Peyer's patch (tissue), 4 donors: ENCODE measurements at regions not wholly inside any gene's neighbourhood (a gene's known extent, or its start where the extent isn't known, plus 50 kb on each side); places are given as distances from the start of the nearest gene placed in this dataset.
"Not testable (repeated sequence)": the region's sequence is repeated elsewhere in the genome, so short reads cannot be mapped to it uniquely, and the experiment has no call there.

Experiments used
- DNase-seq, 3 donors: peaks; one replicate each; pipeline ENCODE4 v3.0.0-alpha.2; 2017 to 2019
- H3K27ac ChIP-seq, 4 donors: fragments of 200-600 bp; sonication (generic); one replicate each; pipeline ENCODE4 v1.5.1; 2016 to 2019
- H3K27me3 ChIP-seq, 2 donors: fragments of 200-600 bp; sonication (generic); one replicate each; pipeline ENCODE4 v1.5.1; 2019
- H3K36me3 ChIP-seq, 3 donors: fragments of 200-600 bp; sonication (generic); one replicate each; pipeline ENCODE4 v1.5.1; 2016 to 2019
- H3K4me1 ChIP-seq, 4 donors: fragments of 200-600 bp; sonication (generic); one replicate each; pipeline ENCODE4 v1.5.1; 2016 to 2019
- H3K4me3 ChIP-seq, 4 donors: fragments of 200-600 bp; sonication (generic); 1 replicate in 3 of 4; 2 replicates in 1 of 4; pipeline ENCODE4 v1.5.1; 2016 to 2019; ENCODE audit warnings: mild to moderate bottlenecking in 1 of 4
- H3K9me3 ChIP-seq, 4 donors: fragments of 200-600 bp; sonication (generic); one replicate each; pipeline ENCODE4 v1.5.1; 2016 to 2019; ENCODE audit warnings: mild to moderate bottlenecking in 1 of 4
- POLR2A ChIP-seq, 2 donors: fragments of 450-650 bp; IDR thresholded peaks; one replicate each; pipeline ENCODE4 v1.5.1; 2017; ENCODE audit warnings: antibody characterized with exemption in 2 of 2, mild to moderate bottlenecking in 2 of 2, moderate library complexity in 2 of 2
- TF ChIP-seq, protein P1 (sequence below), 6 experiments: fragments of 450-650 bp in 4 of 6; fragments of 200-600 bp in 2 of 6; sonication (generic) in 1 of 6; IDR thresholded peaks; one replicate each; pipeline ENCODE4 v1.5.1; 2017 to 2019; ENCODE audit warnings: antibody characterized with exemption in 6 of 6, mild to moderate bottlenecking in 3 of 6, moderate library complexity in 1 of 6

DNA sequence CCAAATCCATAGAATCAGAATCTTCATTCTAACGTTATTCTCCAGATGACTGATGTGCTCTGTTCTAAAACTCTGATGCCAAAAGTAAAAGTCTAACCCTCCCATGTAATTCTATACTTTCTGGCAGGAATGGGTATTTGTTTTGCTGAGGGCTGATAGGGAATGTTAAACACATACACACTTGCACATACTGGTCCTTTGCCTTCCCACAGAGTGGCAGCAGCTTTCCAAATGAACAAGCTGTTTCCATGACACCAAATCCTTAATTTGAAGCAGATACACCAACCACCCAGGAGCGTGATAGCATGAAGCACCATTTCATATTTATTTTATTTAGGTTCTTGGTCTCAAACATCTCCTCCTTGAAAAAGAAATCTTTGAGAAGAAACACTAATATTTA, 155.5 kb upstream of the PRDX4 start:
- no peak overlapping the region for H3K27ac ChIP-seq
- H3K36me3 ChIP-seq: no peaks in the 10 kb centered on the region
- H3K4me1 ChIP-seq: no peaks in the 10 kb centered on the region
- H3K9me3 ChIP-seq: no peaks in the 10 kb centered on the region
- H3K4me3 ChIP-seq: no peak overlapping the region
- TF ChIP-seq, protein P1, sequence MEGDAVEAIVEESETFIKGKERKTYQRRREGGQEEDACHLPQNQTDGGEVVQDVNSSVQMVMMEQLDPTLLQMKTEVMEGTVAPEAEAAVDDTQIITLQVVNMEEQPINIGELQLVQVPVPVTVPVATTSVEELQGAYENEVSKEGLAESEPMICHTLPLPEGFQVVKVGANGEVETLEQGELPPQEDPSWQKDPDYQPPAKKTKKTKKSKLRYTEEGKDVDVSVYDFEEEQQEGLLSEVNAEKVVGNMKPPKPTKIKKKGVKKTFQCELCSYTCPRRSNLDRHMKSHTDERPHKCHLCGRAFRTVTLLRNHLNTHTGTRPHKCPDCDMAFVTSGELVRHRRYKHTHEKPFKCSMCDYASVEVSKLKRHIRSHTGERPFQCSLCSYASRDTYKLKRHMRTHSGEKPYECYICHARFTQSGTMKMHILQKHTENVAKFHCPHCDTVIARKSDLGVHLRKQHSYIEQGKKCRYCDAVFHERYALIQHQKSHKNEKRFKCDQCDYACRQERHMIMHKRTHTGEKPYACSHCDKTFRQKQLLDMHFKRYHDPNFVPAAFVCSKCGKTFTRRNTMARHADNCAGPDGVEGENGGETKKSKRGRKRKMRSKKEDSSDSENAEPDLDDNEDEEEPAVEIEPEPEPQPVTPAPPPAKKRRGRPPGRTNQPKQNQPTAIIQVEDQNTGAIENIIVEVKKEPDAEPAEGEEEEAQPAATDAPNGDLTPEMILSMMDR (IDR thresholded peaks at IDR 0.05): no peak
- TF ChIP-seq POLR2A (IDR thresholded peaks at IDR 0.05): no peak
- H3K27me3 ChIP-seq: no peaks in the 10 kb centered on the region
- no peak for DNase-seq

DNA sequence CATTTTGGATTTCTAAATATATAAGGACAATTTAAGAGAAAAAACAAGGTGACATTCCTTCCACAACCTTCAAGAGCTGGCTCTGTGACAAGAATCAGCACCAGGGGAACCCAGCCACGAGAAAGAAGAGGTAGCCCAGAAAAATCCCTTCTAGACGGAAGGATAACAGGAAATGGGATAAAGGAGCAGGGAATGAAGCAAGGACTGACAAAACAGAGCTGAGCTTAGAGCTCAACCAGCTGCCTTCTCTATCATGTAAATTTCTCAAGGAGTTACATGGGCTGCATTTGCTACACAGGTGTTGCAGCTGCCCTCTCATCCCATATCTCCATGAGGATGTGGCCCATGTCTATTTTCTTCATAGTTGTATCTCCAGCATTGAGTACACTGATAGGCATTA, 154.2 kb upstream of the PRDX4 start:
- TF ChIP-seq, protein P1 (IDR thresholded peaks at IDR 0.05): no peak
- no peak for TF ChIP-seq POLR2A (IDR thresholded peaks at IDR 0.05)
- DNase-seq: no peak
- H3K4me1 ChIP-seq: no peaks in the 10 kb centered on the region

DNA sequence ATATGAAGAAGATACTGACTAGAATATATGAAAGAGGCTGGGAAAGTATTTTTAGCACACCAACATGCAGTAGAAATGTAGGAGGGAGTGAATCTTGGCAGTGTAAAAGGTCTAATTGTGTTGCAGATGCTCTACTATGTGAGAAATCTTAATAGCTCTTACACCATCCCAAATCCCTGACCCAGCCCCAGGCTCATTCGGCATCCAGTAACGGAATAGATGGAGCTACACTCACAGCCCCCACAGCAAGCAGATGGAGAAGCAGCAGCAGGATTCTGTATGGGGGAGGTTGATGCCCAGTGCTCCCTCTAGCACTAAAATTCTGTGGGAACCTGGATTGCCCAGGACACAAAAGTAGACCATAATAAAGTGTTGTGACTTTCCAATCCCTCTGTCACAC, 153.2 kb upstream of the PRDX4 start:
- no peak for DNase-seq
- no peak overlapping the region for H3K27ac ChIP-seq
- H3K36me3 ChIP-seq: no peaks in the 10 kb centered on the region
- H3K9me3 ChIP-seq: no peaks in the 10 kb centered on the region
- H3K4me3 ChIP-seq: no peak overlapping the region
- no peak for TF ChIP-seq POLR2A (IDR thresholded peaks at IDR 0.05)
- TF ChIP-seq, protein P1 (IDR thresholded peaks at IDR 0.05): no peak
- no peaks in the 10 kb centered on the region for H3K4me1 ChIP-seq
- no peaks in the 10 kb centered on the region for H3K27me3 ChIP-seq

More for the DNA sequence above, 154.2 kb upstream of the PRDX4 start:
- no peak overlapping the region for H3K4me3 ChIP-seq
- H3K27ac ChIP-seq: no peak overlapping the region
- no peaks in the 10 kb centered on the region for H3K9me3 ChIP-seq
- no peaks in the 10 kb centered on the region for H3K27me3 ChIP-seq
- H3K36me3 ChIP-seq: no peaks in the 10 kb centered on the region

DNA sequence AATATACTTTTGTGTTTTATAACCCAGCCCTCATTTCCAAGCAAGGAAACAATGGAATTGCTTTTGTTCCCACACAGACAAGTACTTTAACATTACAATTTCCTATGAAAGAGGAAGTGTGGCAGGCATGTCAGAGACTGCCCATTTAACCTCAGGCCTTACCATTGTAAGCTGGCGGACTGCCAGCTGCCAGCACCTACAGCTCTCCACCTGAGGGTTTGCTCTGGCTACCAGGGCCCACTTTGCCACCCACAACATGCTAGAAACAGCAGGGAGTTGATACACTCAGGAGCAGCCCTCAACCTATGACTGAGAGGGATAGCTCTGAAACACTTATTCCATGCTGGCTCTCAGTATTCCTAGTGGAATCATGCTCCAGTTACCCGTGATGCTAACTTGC, 152.3 kb upstream of the PRDX4 start:
- Histone ChIP-seq H3K4me1 (no peaks in the 10 kb centered on the region), H3K27me3 (no peaks in the 10 kb centered on the region), H3K27ac (no peak overlapping the region), H3K4me3 (no peak overlapping the region), H3K36me3 (no peaks in the 10 kb centered on the region), H3K9me3 (no peaks in the 10 kb centered on the region)
- DNase-seq: no peak
- no peak for TF ChIP-seq POLR2A (IDR thresholded peaks at IDR 0.05)
- TF ChIP-seq, protein P1 (IDR thresholded peaks at IDR 0.05): no peak

DNA sequence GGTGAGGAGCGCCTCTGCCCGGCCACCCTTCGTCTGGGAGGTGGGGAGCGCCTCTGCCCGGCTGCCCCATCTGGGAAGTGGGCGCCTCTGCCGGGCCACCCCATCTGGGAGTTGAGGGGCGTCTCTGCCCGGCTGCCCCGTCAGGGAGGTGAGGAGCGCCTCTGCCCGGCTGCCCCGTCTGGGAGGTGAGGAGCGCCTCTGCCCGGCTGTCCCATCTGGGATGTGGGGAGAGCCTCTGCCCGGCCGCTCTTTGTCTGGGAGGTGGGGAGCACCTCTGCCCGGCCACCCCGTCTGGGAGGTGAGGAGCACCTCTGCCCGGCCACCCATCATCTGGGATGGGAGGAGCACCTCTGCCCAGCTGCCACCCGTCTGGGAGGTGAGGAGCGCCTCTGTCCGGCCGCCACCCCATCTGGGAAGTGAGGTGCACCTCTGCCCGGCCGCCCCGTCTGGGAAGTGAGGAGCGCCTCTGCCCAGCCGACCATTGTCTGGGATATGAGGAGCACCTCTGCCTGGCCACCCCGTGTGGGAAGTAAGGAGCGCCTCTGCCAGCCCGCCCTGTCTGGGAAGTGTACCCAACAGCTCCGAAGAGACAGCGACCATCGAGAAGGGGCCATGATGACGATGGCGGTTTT, 144.2 kb upstream of the PRDX4 start:
- H3K27me3 ChIP-seq, H3K4me1 ChIP-seq, H3K9me3 ChIP-seq, H3K36me3 ChIP-seq, H3K27ac ChIP-seq, DNase-seq, H3K4me3 ChIP-seq: not testable (repeated sequence)

DNA sequence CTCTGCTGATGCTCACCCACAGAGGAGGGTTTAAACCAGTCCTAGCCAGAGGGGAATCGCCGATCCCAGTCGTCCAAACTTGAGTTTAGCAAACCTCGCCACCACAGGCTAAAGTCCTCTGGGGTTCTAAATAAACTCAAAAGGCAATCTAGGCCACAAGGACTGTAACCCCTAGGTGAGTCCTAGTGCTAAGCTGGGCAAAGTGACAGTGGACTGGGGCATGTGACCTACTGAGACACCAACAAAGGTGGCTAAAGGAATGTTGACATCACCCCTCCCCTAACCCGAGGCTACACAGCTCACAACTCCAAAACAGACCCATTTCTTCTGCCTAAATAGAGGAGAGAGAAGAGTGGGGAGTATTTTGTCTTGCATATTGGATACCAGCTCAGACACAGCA, 142.8 kb upstream of the PRDX4 start:
- Histone ChIP-seq H3K36me3 (no peaks in the 10 kb centered on the region), H3K4me1 (no peaks in the 10 kb centered on the region), H3K27ac (no peak overlapping the region), H3K9me3 (no peaks in the 10 kb centered on the region), H3K4me3 (no peak overlapping the region), H3K27me3 (no peaks in the 10 kb centered on the region)
- no peak for DNase-seq
- TF ChIP-seq POLR2A (IDR thresholded peaks at IDR 0.05): no peak

DNA sequence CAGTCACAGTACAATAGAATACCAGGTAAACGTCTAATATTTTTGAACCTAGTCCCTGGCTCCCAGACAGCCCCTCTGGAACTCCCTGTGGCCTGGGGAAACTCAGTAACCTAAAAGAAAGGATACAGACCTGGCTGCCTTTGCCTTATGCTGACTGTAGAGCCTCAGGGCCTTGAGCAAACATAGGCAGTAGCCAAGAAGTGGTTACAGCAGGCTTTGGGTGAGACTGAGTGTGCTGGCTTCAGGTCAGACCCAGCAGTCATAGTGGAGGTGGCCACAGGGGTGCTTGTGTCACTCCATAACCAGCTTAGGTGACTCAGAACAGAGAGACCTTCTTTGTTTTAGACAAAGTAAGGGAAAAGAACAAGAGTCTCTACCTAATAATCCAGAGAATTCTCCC, 141.8 kb upstream of the PRDX4 start:
- H3K36me3 ChIP-seq: no peaks in the 10 kb centered on the region
- no peak for DNase-seq
- no peaks in the 10 kb centered on the region for H3K9me3 ChIP-seq
- H3K4me3 ChIP-seq: no peak overlapping the region
- H3K4me1 ChIP-seq: no peaks in the 10 kb centered on the region
- TF ChIP-seq, protein P1 (IDR thresholded peaks at IDR 0.05): no peak
- TF ChIP-seq POLR2A (IDR thresholded peaks at IDR 0.05): no peak
- no peaks in the 10 kb centered on the region for H3K27me3 ChIP-seq
- no peak overlapping the region for H3K27ac ChIP-seq
